Anterior cingulate cortex (tissue), 58 donors: ENCODE measurements at regions not wholly inside any gene's neighbourhood (a gene's known extent, or its start where the extent isn't known, plus 50 kb on each side); places are given as distances from the start of the nearest gene placed in this dataset.
"Not testable (repeated sequence)": the region's sequence is repeated elsewhere in the genome, so short reads cannot be mapped to it uniquely, and the experiment has no call there.

Source experiments
- DNase-seq, 58 donors: peaks; one replicate each; lab custom pipeline; 2025; lab: John Stamatoyannopoulos, UW

DNA sequence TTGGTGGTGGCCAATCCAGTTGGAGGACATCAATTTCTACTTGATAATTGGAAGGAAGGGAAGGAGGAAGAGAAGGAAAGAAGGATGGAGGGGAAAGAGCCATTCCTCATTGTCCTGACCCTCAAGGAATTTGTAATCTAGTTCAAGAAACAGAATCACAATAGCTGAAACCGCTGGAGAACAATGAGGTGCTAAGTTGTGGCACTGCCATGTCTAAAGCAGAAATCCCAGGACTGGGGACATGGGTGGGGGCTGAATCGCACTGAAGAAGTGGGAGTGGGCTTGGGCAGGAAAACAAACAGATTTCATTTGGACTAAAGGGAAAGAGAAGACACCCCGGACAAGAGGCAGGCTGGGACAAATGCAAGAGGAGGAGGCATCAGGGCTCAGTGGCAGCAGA, 183.6 kb downstream of the UACA start:
- no peak for DNase-seq

DNA sequence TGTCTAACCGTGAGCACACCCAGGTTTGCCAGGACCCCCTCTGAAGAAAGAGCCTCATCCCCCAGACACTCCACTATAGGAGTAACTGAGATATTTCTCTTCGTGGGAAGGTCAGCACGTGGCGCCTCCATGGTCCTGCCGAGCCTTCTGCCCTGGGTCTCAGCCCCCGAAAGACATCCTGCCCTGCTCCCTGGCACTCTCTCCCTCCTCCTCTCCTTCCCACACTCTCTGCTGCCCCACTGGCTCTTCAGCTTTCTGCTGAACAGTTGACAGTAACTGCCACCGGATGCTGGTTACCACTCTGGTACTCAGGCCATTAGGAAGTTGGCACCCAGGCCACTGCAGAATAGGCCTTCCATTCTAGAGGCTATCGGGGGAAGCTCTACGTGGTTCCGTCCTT, 185.2 kb downstream of the UACA start:
- DNase-seq, result no peak

DNA sequence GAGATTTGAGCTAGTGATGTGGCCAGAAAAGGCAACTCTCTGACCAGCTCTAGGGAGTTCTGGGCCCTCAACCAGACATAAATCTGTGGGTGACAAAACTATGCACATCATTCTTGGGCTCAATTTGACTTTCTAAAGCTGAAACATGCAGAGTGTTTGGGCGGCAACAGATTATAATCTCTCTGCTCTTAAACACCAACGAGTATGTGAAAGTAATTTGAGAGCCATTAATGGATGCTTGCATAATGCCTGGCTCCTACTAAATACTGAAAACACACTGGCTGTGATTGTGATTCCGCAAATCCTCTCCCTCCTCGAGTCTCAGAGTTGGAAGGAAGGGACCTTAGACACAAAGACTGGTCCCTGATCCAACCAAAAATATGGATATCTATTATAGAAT, 186.7 kb downstream of the UACA start:
- no peak for DNase-seq

DNA sequence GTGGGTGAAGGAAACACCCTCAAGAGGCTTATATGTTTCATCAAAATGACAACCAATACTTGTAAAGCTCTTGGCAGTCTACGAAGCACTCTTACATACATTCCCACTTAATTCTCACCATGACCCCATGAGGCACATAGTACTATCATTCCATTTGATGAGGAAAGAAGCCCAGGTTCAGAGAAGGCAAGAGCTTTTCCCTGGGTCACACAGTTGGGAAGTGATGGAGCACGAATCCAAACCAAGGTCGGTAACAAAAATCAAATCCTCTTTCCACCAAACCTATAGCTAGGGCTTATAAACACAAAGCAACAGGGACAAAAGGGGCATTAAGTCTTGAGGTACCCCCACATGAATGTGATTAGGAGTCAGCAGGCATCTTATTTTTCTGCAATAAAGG, 187.1 kb downstream of the UACA start:
- DNase-seq, result no peak

DNA sequence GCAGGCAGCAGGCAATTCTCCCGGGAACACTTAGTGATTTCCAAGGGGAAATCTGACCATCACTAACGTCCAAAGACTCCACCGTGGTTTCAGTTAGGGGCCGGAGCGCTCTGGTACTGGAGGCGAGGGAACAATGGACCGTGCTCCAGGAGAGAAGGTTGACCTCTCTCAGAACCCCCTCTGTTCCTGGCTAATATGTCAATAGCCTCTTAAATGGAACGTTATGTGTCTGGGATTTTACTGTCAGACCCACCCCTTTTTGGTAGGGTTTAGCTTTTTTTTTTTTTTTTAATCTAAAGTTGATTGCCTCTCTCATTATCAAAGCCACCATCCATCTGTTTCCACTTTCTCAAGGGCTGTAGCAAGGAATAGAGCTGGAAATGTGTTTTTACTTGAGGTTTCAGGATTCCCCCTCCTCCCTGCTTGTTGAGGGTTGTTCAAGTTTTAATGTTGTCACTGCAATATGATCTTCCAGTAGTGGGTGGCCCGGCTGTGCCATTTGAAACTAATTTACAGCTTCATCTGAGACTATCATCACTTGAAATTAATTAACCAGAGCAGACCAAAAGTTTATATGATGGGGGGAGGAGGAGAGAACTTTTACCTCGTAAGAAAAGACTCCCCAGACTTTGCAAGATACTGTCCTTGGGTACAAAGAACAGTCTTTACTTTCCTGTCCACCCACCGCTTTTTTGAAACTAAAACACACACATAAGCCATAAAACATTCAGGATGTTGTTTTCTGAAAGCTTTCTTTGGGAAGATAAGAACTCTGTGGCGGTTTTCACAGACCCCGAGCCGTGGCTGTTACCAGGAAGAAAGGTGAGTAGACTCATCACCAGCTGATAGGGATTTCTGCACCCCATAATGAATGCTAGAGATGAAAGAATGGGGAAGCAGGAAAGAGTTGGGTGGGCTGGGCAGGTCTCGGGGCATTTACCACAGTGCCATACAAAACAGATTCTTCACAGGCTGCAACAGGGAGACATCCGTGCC, 187.8 kb downstream of the UACA start:
- DNase-seq, result no peak

DNA sequence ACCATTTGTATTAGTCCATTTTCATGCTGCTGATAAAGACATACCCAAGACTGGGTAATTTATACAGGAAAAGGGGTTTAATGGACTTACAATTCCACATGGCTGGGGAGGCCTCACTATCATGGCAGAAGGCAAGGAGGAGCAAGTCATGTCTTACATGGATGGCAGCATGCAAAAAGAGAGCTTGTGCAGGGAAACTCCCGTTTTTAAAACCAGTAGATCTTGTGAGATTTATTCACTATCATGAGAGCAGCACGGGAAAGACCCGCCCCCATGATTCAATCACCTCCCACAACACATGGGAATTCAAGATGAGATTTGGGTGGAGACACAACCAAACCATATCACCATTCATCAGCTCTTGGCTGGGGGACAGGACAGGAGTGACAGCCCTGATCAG, 189.0 kb downstream of the UACA start:
- DNase-seq, result not testable (repeated sequence)

DNA sequence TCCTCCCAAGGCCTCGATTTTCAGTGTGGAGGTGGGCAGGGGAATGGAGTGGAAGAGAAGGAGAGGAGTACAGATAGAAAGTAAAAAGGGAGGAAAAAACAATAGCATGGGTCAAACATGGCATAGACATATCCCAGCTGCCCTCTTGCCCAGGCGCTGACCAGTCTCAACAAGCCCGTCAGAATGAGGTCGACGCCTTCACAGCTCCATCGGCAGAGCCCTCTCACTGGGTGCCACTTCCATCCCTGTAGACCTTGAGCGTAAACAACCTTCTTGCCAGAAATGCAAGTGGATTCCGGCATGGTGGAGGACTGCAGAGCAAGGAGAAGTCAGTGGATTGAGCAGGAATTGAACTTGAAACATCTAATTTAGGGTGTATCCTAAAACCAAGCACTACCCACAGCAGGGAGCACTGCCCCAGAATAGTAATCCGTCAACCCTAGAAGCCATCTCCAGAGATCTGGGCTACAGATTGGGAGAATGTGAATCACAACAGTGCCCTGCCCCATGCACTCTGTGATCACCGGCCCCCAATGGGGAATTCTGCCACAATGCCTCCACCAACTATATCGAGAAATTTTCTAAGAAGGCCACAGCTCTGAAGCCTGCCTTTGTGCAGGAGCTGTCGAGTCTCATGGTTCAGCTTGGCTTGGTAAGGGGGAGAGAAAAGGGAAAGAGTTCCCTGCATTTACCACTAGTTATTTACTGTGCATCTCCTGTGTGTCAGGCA, 190.1 kb downstream of the UACA start:
- DNase-seq, result no peak

DNA sequence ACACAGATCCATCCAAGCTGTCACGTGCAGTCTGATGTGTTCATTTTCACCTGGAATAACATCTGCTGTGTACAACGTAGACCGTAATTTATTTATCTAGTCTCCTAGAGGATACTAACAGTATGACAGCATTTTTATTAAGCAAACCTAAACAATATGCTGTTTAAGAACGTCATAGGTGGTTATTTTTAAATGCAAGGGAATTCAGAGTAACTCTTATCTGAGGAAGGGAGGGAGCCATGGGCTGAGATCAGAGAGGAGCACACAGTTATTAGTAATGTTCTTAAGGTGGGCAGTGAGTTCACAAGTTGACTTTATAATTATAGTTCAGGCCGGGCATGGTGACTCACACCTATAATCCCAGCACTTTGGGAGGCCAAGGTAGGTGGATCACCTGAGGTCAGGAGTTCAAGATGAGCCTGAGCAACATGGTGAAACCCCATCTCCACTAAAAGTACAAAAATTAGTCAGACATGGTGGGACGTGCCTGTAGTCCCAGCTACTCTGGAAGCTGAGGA, 193.6 kb downstream of the UACA start:
- no peak for DNase-seq

DNA sequence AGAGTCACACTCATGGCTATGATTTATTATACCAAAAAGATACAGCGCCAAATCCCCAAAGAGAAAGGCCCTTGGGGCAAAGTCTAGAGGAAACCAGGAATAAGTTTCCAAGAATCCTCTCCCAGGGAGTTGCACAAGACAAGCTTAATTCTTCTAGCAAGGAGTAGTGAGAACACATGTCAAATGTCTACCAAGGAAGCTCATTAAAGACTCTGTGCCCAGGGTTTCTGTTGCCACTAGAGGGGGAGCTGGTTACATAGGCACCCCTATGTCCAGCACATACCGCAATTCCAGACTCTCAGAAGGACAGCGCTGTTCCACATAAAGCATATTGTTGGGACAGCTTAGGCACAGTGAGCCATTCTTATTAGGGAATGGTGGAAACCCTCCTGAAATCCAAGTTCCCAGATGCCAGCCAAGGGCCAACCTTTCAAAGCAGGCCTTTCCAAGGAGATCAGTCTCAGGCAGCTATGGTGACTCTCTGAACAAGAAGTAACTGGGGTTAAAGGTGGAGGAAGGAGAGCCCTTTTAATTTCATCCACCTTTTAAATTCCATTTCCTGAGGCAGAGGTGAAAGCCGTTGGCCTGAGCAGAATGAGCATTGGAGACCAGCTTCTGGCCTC, 194.2 kb downstream of the UACA start:
- DNase-seq, result peak in 23 of 58 donors; percentile 3 to 41 (median 12)

DNA sequence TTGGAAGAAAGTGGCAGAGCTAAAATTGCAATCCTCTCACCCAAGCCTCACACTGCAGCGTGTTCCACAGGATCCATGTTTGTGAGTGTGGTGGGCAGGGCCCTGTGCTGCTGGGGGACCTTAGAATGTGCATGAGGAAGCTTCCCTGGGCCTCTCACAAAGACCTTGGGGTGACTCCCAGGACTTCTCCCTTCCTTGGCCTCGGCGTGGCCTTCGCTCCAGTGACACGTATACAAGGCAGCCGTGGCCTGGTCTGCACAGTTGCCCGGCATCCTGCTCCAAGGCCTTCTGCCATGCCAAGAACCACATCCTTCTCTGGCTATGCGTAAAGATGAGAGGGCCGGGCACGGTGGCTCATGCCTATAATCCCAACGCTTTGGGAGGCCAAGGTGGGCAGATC, 196.4 kb downstream of the UACA start:
- no peak for DNase-seq

DNA sequence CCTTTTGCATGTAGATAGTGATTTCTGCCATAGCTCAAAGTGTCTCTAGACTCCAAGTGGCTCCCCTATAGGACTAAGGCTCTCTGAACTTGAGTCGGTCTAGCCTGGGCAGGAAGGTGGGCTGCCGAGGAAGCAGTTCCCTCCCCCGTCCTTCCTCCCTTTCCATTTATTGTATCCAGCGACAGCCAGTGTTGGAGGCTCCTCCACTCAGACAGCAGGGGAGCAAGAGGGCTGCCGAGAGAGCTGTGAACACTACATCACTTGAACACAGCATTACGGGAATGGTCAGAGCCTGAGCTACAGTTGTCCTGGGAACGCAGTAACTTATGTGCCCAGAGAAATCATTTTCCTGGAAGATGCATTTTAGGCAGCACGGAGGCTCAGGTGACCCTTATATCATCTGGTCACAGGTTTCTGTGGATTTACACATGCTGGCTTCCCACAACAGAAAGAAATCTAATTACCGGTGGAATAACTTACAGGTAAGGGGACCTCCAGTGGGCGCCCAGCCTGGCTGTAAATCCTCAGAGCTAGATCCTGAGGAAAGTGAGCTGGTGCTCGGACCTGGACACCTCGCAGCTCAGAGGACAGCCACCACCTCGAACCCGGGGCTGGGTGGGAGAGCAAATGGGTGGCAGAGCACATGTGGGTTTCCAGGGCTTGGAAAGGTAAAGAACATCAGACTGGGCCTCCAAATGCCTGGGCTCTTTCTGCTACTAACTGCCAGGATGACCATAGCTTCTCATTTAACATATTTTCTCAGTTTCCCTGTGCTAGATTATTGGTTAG, 197.1 kb downstream of the UACA start:
- DNase-seq, result peak in 2 of 58 donors; percentile 7 to 17

DNA sequence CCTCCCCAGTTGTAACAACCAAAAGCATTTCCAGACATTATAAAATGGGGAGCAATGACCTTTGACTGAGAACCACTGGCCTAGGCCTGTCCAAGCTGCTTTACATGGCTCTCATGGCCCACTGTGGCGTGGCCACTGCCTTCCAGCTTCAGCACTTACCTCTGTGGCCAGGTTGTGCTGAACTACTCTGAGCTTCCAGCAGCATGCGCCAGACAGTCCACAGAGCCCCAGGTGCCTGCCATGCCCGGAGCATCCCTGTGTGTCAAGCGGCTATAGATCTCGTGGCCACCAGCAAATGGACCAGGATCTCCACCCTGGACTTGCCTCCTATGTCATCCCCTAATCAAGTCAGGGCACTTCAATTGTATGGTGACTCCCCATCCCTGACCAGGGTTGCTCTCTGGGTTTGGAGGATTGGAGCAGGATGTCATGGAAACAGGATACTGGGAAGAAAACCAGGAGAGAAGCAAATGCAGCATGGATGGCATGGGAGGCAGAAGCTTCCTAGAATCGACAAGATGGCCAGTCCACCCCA, 199.7 kb downstream of the UACA start:
- DNase-seq, result no peak

DNA sequence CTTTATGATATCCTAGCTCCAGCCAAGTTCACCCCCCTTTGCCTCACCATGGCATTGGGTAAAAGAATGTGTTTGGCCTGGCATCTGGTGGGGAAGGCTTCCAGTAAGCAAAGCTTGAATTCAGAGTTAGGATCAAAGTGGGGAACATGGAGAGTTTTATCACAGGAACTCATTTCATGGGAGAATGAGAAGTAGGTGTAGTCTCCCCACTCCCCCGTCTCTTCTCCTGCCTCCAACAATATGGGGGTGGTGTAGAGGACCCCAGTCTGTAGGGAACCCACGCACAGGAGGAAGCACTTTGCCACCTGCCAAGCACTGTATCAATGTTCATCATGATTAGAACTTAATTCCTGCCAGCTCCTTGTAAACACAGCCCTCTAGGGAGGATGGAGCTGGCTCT, 200.5 kb downstream of the UACA start:
- no peak for DNase-seq

DNA sequence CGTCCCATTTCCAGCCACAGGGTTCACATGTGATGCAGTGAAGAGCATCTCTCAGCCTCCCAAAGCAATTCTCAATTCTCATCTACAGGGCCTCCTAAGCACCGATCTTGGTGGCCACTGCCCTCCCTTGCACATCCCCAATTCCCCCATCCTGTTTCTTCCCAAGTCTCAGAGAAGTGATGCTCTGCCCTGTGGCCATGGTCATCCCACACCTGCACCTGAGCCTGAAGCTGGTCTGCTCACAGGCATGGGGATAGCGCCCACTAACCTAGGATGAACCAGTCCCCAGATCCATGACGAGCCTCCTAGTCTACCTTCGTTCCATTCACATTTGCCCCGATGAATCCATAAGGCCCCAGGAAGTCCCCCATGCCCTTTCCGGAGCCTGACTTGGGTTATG, 201.5 kb downstream of the UACA start:
- DNase-seq, result no peak

DNA sequence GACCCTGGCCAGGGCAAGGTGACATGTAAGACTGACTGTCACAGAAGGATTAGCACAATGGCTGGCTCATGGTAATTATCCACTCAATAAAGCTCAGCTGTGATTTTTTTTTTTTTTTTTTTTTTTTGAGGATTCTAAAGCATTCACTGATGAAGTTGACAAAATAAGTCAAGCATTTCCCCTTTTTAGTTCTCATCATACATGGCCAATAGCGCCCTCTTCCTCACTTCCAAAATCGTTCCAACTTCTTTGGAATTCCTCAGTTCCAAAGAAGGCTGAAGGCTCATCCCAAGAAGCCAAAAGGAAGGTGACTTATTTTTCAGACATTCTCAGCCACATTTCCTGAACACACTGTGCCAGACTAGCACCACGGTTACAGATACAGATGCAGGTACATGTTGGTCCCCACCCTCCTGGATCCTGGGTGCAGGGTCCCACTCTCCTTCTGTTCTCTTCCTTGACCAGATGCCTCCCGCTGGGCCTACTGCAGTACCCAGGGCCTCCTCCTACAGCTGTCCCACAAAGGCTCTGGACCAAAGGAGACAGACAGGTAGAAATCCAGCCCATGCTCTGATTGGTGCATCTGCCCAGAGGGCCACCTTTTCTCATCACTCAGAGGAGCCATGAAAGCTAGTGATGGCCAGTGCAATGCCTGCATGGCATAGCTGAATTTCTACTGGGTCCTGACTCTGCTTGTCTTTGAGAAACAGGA, 202.6 kb downstream of the UACA start:
- DNase-seq, result no peak

DNA sequence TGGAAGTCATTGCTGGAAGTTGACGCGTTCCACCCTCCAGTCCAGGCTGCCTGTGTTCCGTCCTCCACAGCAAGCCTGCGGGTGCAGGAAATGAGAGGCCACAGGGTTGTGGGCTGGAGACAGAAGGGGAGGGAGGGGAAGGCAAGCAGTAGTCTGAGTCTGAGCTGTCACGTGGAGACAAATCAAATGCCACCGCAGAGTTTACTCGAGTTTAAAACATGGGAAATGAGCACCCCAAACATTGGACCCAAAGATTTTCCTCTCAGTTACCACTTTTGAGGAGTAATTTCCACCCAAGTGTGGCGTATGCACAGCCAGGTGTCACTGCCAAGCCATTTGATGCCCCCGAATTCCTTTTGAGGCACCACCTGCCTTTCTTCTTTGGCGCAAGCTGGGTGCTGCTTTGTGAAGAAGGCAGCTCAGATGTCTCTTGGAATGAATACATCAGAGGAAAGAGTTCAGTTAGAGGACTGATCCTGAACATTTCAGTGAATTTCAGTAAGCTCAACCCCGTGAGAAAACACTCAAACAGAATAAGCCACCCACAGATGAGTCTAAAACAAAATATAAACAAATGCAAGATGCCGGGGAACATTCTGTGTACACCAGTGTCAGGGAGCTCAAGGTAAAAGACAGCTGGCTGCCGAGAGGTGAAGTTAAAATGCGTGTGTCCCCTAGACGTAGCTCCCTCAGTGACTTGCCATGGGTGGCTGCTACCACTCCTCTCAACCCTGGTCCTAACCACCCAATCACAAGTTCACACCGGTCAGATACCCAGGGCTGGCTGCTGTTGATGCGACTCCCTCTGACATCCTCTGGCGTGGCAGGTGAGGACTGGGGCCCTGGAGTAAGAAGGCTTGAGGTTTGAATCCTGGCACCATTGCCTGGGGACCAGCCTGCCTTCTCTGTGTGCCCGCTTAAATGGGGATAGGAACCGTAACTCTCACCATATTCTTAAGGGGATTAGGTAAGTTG, 203.8 kb downstream of the UACA start:
- DNase-seq, result peak in 2 of 58 donors; percentile 4 to 10

DNA sequence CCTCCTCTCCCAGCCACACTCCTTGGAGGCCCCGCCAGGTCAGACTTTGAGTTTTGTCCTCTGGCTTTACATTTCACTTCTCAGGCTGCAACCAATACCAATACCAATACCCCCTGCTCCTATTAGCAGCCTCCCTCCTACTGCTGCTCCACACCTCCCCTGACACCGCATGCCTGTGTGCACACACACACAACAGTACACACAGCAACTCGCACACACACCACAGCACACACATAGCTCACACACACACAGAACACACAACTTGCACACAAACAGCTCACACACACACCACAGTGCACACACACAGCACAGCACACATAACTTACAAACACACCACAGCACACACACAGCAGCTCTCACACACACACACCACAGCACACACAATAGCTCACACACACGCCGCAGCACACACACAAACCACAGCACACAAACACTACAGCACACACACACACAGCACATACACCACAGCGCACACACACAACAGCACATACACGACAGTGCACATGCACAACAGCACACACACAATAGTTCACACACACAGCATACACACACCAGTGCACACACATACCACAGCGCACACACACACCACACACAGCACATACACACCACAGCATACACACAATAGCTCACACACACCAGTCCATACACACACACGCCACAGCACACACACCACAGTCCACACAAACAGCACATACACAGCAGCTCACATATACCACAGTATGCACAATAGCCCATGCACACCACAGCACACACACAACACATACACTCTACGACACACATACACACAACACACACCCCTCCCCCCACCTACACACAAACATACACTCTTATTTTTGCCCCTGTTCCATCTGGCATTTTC, 204.7 kb downstream of the UACA start:
- no peak for DNase-seq
